Right atrium auricular region (tissue), 2 donors: ENCODE measurements at regions not wholly inside any gene's neighbourhood (a gene's known extent, or its start where the extent isn't known, plus 50 kb on each side); places are given as distances from the start of the nearest gene placed in this dataset.

Source experiments
- DNase-seq: peaks from one replicate; pipeline ENCODE4 v3.0.0-alpha.2; 2019; ENCODE audit warnings: low spot score
- H3K27ac ChIP-seq, 2 donors: fragments of 200-600 bp; sonication (generic); 1 replicate in 1 of 2; 2 replicates in 1 of 2; pipeline ENCODE4 v1.5.1; 2016 to 2019
- H3K27me3 ChIP-seq, 2 donors: fragments of 200-600 bp; sonication (generic); one replicate each; pipeline versions ENCODE4 v1.5.1 to v1.6.0; 2017 to 2019
- H3K36me3 ChIP-seq: fragments of 200-600 bp; sonication (generic); one replicate; pipeline ENCODE4 v1.5.1; 2016
- H3K4me1 ChIP-seq, 2 donors: fragments of 200-600 bp; sonication (generic); one replicate each; pipeline versions ENCODE4 v1.5.1 to v1.6.0; 2017 to 2019
- H3K4me3 ChIP-seq, 2 donors: fragments of 200-600 bp; sonication (generic); 1 replicate in 1 of 2; 2 replicates in 1 of 2; pipeline ENCODE4 v1.5.1; 2017 to 2019; ENCODE audit warnings: mild to moderate bottlenecking in 1 of 2, moderate library complexity in 1 of 2
- H3K9me3 ChIP-seq, 2 donors: fragments of 200-600 bp; sonication (generic); one replicate each; pipeline ENCODE4 v1.5.1; 2019
- CTCF ChIP-seq, 2 donors: fragments of 200-600 bp; sonication (generic); IDR thresholded peaks; one replicate each; pipeline ENCODE4 v1.5.1; 2019; ENCODE audit warnings: antibody characterized with exemption in 2 of 2

GRCh38 chr5:38772471-38772870 lies 73.3 kb upstream of the OSMR start:
- Histone ChIP-seq H3K27me3 (no peaks in the 10 kb centered on the region), H3K36me3 (no peaks in the 10 kb centered on the region), H3K27ac (no peak overlapping the region), H3K9me3 (peaks cover 0 to under 1% of the 10 kb centered on the region in 2 donors), H3K4me1 (peaks cover 0 to 11% of the 10 kb centered on the region in 2 donors), H3K4me3 (no peak overlapping the region)
- TF ChIP-seq CTCF (IDR thresholded peaks at IDR 0.05), result no peak
- DNase-seq, result no peak

- Histone ChIP-seq H3K9me3 (no peaks in the 10 kb centered on the region), H3K27me3 (no peaks in the 10 kb centered on the region), H3K4me1 (peaks cover 0 to 5% of the 10 kb centered on the region in 2 donors), H3K4me3 (no peak overlapping the region), H3K27ac (no peak overlapping the region), H3K36me3 (no peaks in the 10 kb centered on the region)
- no peak for DNase-seq
- no peak for TF ChIP-seq CTCF (IDR thresholded peaks at IDR 0.05)
Observed at GRCh38 chr5:38775218-38775840, 70.5 kb upstream of the OSMR start.

GRCh38 chr5:38776149-38776896 lies 69.5 kb upstream of the OSMR start:
- Histone ChIP-seq H3K27ac (no peak overlapping the region), H3K4me1 (peaks cover 0 to 15% of the 10 kb centered on the region in 2 donors), H3K9me3 (no peaks in the 10 kb centered on the region), H3K27me3 (no peaks in the 10 kb centered on the region), H3K4me3 (no peak overlapping the region), H3K36me3 (no peaks in the 10 kb centered on the region)
- no peak for DNase-seq
- no peak for TF ChIP-seq CTCF (IDR thresholded peaks at IDR 0.05)

- TF ChIP-seq CTCF (IDR thresholded peaks at IDR 0.05), result no peak
- Histone ChIP-seq H3K27me3 (no peaks in the 10 kb centered on the region), H3K27ac (no peak overlapping the region), H3K36me3 (no peaks in the 10 kb centered on the region), H3K4me3 (no peak overlapping the region), H3K4me1 (peaks cover 0 to 23% of the 10 kb centered on the region in 2 donors), H3K9me3 (no peaks in the 10 kb centered on the region)
- no peak for DNase-seq
Observed at GRCh38 chr5:38777111-38777510, 68.7 kb upstream of the OSMR start.

- Histone ChIP-seq H3K27ac (no peak overlapping the region), H3K4me1 (peaks cover 0 to 46% of the 10 kb centered on the region in 2 donors), H3K4me3 (no peak overlapping the region), H3K27me3 (no peaks in the 10 kb centered on the region), H3K36me3 (no peaks in the 10 kb centered on the region), H3K9me3 (no peaks in the 10 kb centered on the region)
- TF ChIP-seq CTCF (IDR thresholded peaks at IDR 0.05), result no peak
- DNase-seq, result no peak
Observed at GRCh38 chr5:38780316-38780715, 65.5 kb upstream of the OSMR start.
